HepG2 (cell line): ENCODE measurements at regions not wholly inside any gene's neighbourhood (a gene's known extent, or its start where the extent isn't known, plus 50 kb on each side); places are given as distances from the start of the nearest gene placed in this dataset.

Experiments used
- ATAC-seq: fragments of 200-7000 bp; cut with Tn5 transposase; 3 replicates; pipeline ENCODE4 v1.9.1; 2020; ENCODE audit warnings: mild to moderate bottlenecking, moderate library complexity
- BruUV-seq: library from RNA; stranded (reverse); fragments of 400-500 nt; replicated peaks from 2 replicates; lab custom pipeline; 2021; lab: Mats Ljungman, UMichigan
- CTCF ChIA-PET: fragments of 300-600 bp; formaldehyde crosslinking; extraction: SDS; loops from one replicate; lab custom pipeline; 2021; ENCODE audit warnings: low total read pairs, inconsistent platforms, low intra/inter-chr PET ratio; lab: Yijun Ruan, JAX
- POLR2A ChIA-PET: fragments of 350-600 bp; sonication (Branson Sonifier 250); formaldehyde crosslinking; loops from one replicate; lab custom pipeline; 2020; ENCODE audit warnings: antibody characterized with exemption, inconsistent platforms; lab: Yijun Ruan, JAX
- DNase-seq: peaks from one replicate; pipeline ENCODE4 v3.0.0-alpha.2; 2015; ENCODE audit warnings: low spot score
- FAIRE-seq: peaks from 3 replicates; lab custom pipeline; 2011; peaks lifted over from hg19 to GRCh38; lab: Jason Lieb, UNC
- H2AFZ ChIP-seq: one replicate; pipeline ENCODE4 v1.6.1; 2011; ENCODE audit warnings: low read length, inconsistent platforms
- H3K27ac ChIP-seq: fragments of 300-600 bp; 3 replicates; pipeline ENCODE4 v1.8.0; 2011; ENCODE audit warnings: mixed run types, mild to moderate bottlenecking, mixed read lengths, low read length, inconsistent platforms; ENCODE audit not compliant: insufficient read depth; ENCODE audit errors: extremely low read length
- H3K27me3 ChIP-seq, 2 experiments: fragments of 200-600 bp in 1 of 2; 2 replicates in 1 of 2; 3 replicates in 1 of 2; pipeline versions ENCODE4 v1.6.0 to v1.8.0; 2011; ENCODE audit warnings: low read length in 2 of 2, mild to moderate bottlenecking in 2 of 2, moderate library complexity in 2 of 2, inconsistent platforms in 1 of 2; ENCODE audit not compliant: insufficient read depth in 2 of 2, control insufficient read depth in 1 of 2
- H3K36me3 ChIP-seq, 2 experiments: fragments of 200-600 bp in 1 of 2; replicated peaks in 1 of 2; 2 replicates in 1 of 2; 3 replicates in 1 of 2; pipeline versions ENCODE4 v1.5.1 to v1.8.0; 2011; ENCODE audit warnings: low read length in 2 of 2, inconsistent platforms in 1 of 2; ENCODE audit not compliant: insufficient read depth in 2 of 2, control insufficient read depth in 1 of 2
- H3K4me1 ChIP-seq: 2 replicates; pipeline ENCODE4 v1.5.1; 2012; ENCODE audit warnings: low read length, inconsistent platforms; ENCODE audit not compliant: insufficient read depth
- H3K4me2 ChIP-seq: 2 replicates; pipeline ENCODE4 v1.6.0; 2011; ENCODE audit warnings: low read depth, low read length, inconsistent platforms
- H3K4me3 ChIP-seq, 3 experiments: fragments of 200-600 bp in 1 of 3; sonication (generic), shearing (Covaris generic) in 1 of 3; replicated peaks in 1 of 3; 2 replicates each; pipeline ENCODE4 v1.5.1; 2011 to 2016; ENCODE audit warnings: low read length in 3 of 3, inconsistent platforms in 2 of 3, low read depth in 2 of 3, mild to moderate bottlenecking in 2 of 3, control low read depth in 1 of 3, mixed read lengths in 1 of 3; ENCODE audit not compliant: insufficient read depth in 1 of 3
- H3K79me2 ChIP-seq: one replicate; pipeline ENCODE4 v1.6.1; 2011; ENCODE audit warnings: low read length, inconsistent platforms; ENCODE audit not compliant: insufficient read depth
- H3K9ac ChIP-seq: 2 replicates; pipeline ENCODE4 v1.6.0; 2011; ENCODE audit warnings: mild to moderate bottlenecking, low read depth, low read length, inconsistent platforms; ENCODE audit not compliant: insufficient read depth
- H3K9me3 ChIP-seq: 2 replicates; pipeline ENCODE4 v1.5.1; 2012; ENCODE audit warnings: mild to moderate bottlenecking, low read length
- H4K20me1 ChIP-seq: 2 replicates; pipeline ENCODE4 v1.6.0; 2011; ENCODE audit warnings: inconsistent platforms, mild to moderate bottlenecking, low read length, moderate library complexity; ENCODE audit not compliant: insufficient read depth
- SRF ChIP-seq: IDR thresholded peaks from 2 replicates; pipeline ENCODE4 v1.6.1; 2011; ENCODE audit warnings: mild to moderate bottlenecking, low read depth, low read length, moderate library complexity
- TAF1 ChIP-seq: sonication (generic); formaldehyde crosslinking; IDR thresholded peaks from 2 replicates; pipeline ENCODE4 v1.4.0; 2020; ENCODE audit warnings: missing genetic modification reagents
- ZNF589 ChIP-seq: sonication (generic); formaldehyde crosslinking; conservative IDR thresholded peaks from 2 replicates; pipeline ENCODE4 v1.8.0; 2022; ENCODE audit warnings: mild to moderate bottlenecking, moderate library complexity, missing genetic modification reagents
- ZNF737 ChIP-seq: sonication (generic); formaldehyde crosslinking; IDR thresholded peaks from 2 replicates; pipeline ENCODE4 v1.5.0; 2020; ENCODE audit warnings: missing genetic modification reagents, mild to moderate bottlenecking, borderline replicate concordance
- ZNF772 ChIP-seq: sonication (generic); formaldehyde crosslinking; IDR thresholded peaks from 2 replicates; pipeline ENCODE4 v1.5.0; 2020; ENCODE audit warnings: mild to moderate bottlenecking, missing genetic modification reagents
- WGBS: methylation state at CpG from one replicate; pipeline ENCODE4 v1.1.6; 2017; ENCODE audit warnings: low lambda C conversion rate; 5-methylcytosine and 5-hydroxymethylcytosine counted together
- in situ Hi-C: cut with HindIII; loops from 2 replicates; pipeline ENCODE4 v1.10.0; 2017; ENCODE audit warnings: low pct_unique_long_range_greater_than_20kb; ENCODE audit not compliant: extremely low pct_ligation_motif_present
- intact Hi-C: fragments of 100-400 bp; cut with micrococcal nuclease; formaldehyde crosslinking; loops from one replicate; pipeline ENCODE4 v1.10.0; 2022; ENCODE audit not compliant: unreplicated experiment
- TF ChIP-seq, protein P1 (sequence below): IDR thresholded peaks from 2 replicates; pipeline ENCODE4 v1.6.1; 2016; ENCODE audit warnings: missing compliant biosample characterization, missing genetic modification reagents, borderline replicate concordance
- TF ChIP-seq, protein P2 (sequence below): IDR thresholded peaks from 2 replicates; pipeline ENCODE4 v1.6.1; 2016; ENCODE audit warnings: low read depth, borderline replicate concordance

DNA sequence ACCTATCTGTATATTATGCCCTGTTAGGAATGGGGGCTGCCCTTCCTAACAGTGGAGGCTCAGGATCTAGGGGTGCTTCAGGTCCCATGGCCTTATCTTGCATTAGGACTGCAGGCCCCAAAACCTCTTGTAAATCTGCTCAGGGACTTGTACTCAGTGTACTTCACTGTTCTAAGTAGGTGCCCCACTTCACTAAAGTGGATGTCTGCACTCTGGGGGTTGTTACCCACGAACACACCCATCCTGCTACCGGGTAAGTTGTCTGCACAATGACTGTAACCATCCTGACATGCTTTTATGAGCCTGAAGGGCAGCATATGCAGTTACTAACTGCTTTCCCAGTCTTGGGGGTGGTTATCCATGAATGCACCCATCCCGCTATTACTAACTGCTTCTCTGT is 163.0 kb downstream of the PTCSC3 start (continued):
- TF ChIP-seq, protein P1, sequence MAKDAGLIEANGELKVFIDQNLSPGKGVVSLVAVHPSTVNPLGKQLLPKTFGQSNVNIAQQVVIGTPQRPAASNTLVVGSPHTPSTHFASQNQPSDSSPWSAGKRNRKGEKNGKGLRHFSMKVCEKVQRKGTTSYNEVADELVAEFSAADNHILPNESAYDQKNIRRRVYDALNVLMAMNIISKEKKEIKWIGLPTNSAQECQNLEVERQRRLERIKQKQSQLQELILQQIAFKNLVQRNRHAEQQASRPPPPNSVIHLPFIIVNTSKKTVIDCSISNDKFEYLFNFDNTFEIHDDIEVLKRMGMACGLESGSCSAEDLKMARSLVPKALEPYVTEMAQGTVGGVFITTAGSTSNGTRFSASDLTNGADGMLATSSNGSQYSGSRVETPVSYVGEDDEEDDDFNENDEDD (CRISPR knock-in tag): no peak
- no peak for TF ChIP-seq ZNF737 (CRISPR knock-in tag)

DNA sequence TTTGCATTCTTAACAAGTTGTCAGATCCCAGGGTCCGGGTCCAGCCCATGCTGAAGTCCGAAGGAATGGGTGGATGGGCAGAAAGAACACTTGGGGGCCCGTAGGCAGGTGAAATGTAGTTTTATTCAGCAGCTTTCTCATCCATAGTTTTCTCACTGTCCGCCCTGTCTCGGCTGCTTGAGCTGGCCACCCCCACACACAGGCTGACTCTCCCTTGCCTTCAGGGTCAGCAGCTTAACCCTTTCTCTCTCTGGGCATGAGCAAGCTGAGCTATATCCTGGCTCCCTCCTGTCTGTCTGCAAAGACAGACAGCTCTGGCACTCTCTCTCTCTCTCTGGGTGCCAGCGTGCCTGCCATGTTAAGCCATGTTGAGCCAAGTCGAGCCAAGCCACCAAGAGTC is 163.9 kb downstream of the PTCSC3 start:
- FAIRE-seq: no peak
- H3K4me2 ChIP-seq: no peak overlapping the region
- no peaks in the 10 kb centered on the region for H3K4me1 ChIP-seq
- no peaks in the 10 kb centered on the region for H3K36me3 ChIP-seq
- in situ Hi-C loops (no loop called here), intact Hi-C loops (no loop called here)
- ChIA-PET CTCF (no interaction called here), POLR2A (no interaction called here)
- WGBS: 18% methylated on average over 7 of the region's 7 CpGs
- no peak overlapping the region for H3K27ac ChIP-seq
- no peak overlapping the region for H2AFZ ChIP-seq
- H4K20me1 ChIP-seq: no peaks in the 10 kb centered on the region
- H3K9ac ChIP-seq: no peak overlapping the region
- TF ChIP-seq ZNF772 (CRISPR knock-in tag) (no peak), TAF1 (no peak), ZNF589 (CRISPR knock-in tag) (0 out of 2 replicates have a peak, but pooled peaks have one; percentile 8), SRF (no peak)
- TF ChIP-seq, protein P2, sequence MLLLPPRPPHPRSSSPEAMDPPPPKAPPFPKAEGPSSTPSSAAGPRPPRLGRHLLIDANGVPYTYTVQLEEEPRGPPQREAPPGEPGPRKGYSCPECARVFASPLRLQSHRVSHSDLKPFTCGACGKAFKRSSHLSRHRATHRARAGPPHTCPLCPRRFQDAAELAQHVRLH (CRISPR knock-in tag): no peak
- no peak for DNase-seq
- peaks cover 2 to 3% of the 10 kb centered on the region in 2 experiments; a peak in 3 of 5 replicates for H3K27me3 ChIP-seq
- no peaks in the 10 kb centered on the region for H3K9me3 ChIP-seq
- no peak overlapping the region for H3K4me3 ChIP-seq
- peak; percentile 14; the same call in 2 of the 3 replicates for ATAC-seq
- no TSS peak for BruUV-seq
- no peaks in the 10 kb centered on the region for H3K79me2 ChIP-seq
